Calu3 (cell line): ENCODE measurements at regions not wholly inside any gene's neighbourhood (a gene's known extent, or its start where the extent isn't known, plus 50 kb on each side); places are given as distances from the start of the nearest gene placed in this dataset.

Source experiments
- BruUV-seq: library from RNA; stranded (reverse); fragments of 400-500 nt; replicated peaks from 2 replicates; lab custom pipeline; 2021; lab: Mats Ljungman, UMichigan
- CTCF ChIA-PET: fragments of 300-600 bp; sonication (Branson Sonifier 250); formaldehyde crosslinking; loops from one replicate; lab custom pipeline; 2022; ENCODE audit warnings: antibody characterized with exemption; lab: Charles Lee
- DNase-seq: peaks from one replicate; pipeline ENCODE4 v3.0.0; 2022
- H3K27ac Mint-ChIP-seq: one replicate; pipeline ENCODE4 v1.8.0; 2022; ENCODE audit warnings: mixed read lengths; ENCODE audit not compliant: unreplicated experiment
- H3K27me3 Mint-ChIP-seq: one replicate; pipeline ENCODE4 v1.8.0; 2022; ENCODE audit warnings: mixed read lengths; ENCODE audit not compliant: unreplicated experiment
- H3K36me3 Mint-ChIP-seq: one replicate; pipeline ENCODE4 v1.8.0; 2022; ENCODE audit warnings: mild to moderate bottlenecking, moderate library complexity, mixed read lengths; ENCODE audit not compliant: insufficient read depth, unreplicated experiment
- H3K4me1 Mint-ChIP-seq: one replicate; pipeline ENCODE4 v1.8.0; 2022; ENCODE audit warnings: mild to moderate bottlenecking, low read depth, mixed read lengths; ENCODE audit not compliant: unreplicated experiment
- H3K4me3 Mint-ChIP-seq: one replicate; pipeline ENCODE4 v1.8.0; 2022; ENCODE audit warnings: mild to moderate bottlenecking, low read depth, moderate library complexity, mixed read lengths; ENCODE audit not compliant: unreplicated experiment
- H3K9me3 Mint-ChIP-seq: one replicate; pipeline ENCODE4 v1.8.0; 2022; ENCODE audit warnings: low read depth, mixed read lengths; ENCODE audit not compliant: unreplicated experiment
- CTCF ChIP-seq: fragments of 200-600 bp; IDR thresholded peaks from one replicate; pipeline ENCODE4 v1.8.0; 2022; ENCODE audit warnings: antibody characterized with exemption; ENCODE audit not compliant: unreplicated experiment
- intact Hi-C: fragments of 100-400 bp; cut with micrococcal nuclease; formaldehyde crosslinking; loops from one replicate; pipeline ENCODE4 v1.10.0; 2022; ENCODE audit not compliant: unreplicated experiment

- peaks cover 8% of the 10 kb centered on the region for H3K36me3 Mint-ChIP-seq
- peaks cover 14% of the 10 kb centered on the region for H3K4me1 Mint-ChIP-seq
- BruUV-seq: no TSS peak
- peak overlapping the region; percentile 69 for H3K27ac Mint-ChIP-seq
- intact Hi-C loops: no loop called here
- H3K4me3 Mint-ChIP-seq: peak overlapping the region; percentile 9
- H3K9me3 Mint-ChIP-seq: peaks cover 6% of the 10 kb centered on the region
- TF ChIP-seq CTCF: no peak
- CTCF ChIA-PET: no interaction called here
- DNase-seq: no peak
- no peaks in the 10 kb centered on the region for H3K27me3 Mint-ChIP-seq
These were observed 83.1 kb upstream of the SPIN4 start for GRCh38 chrX:63434206-63434605.

GRCh38 chrX:63430026-63430425 is 78.9 kb upstream of the SPIN4 start:
- TF ChIP-seq CTCF: no peak
- CTCF ChIA-PET: no interaction called here
- no TSS peak for BruUV-seq
- H3K36me3 Mint-ChIP-seq: peaks cover 8% of the 10 kb centered on the region
- H3K4me3 Mint-ChIP-seq: no peak overlapping the region
- peaks cover 14% of the 10 kb centered on the region for H3K4me1 Mint-ChIP-seq
- intact Hi-C loops: no loop called here
- no peak for DNase-seq
- H3K27ac Mint-ChIP-seq: no peak overlapping the region
- no peaks in the 10 kb centered on the region for H3K27me3 Mint-ChIP-seq
- H3K9me3 Mint-ChIP-seq: no peaks in the 10 kb centered on the region

DNA sequence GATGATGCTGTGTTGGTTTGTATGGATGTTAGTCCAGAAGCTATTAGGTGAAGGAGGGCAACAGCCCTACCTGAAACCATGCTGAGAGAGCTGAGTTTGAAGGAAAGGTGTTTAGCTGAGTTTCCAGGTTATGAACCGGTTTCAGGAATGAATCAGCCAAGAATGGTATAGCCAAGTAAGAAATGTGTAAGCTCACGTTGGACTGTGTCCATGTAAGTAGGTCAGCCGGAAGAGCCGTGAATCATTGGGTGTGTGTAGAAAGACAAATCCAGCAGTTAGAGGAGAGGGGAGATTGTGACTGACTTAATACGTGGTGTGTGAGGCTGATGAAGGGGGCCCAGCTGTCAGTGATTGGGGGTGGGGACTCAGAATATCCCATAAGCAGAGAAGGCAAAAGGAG is 77.2 kb upstream of the SPIN4 start:
- no peak for TF ChIP-seq CTCF
- BruUV-seq: no TSS peak
- H3K9me3 Mint-ChIP-seq: no peaks in the 10 kb centered on the region
- CTCF ChIA-PET: no interaction called here
- H3K27me3 Mint-ChIP-seq: no peaks in the 10 kb centered on the region
- H3K36me3 Mint-ChIP-seq: peaks cover 5% of the 10 kb centered on the region
- no peak overlapping the region for H3K27ac Mint-ChIP-seq
- no peak for DNase-seq
- H3K4me3 Mint-ChIP-seq: no peak overlapping the region
- peaks cover 9% of the 10 kb centered on the region for H3K4me1 Mint-ChIP-seq
- intact Hi-C loops: loop anchor here (10.0 kb wide), 2 partner anchors 74 to 136 kb away; partner anchors contain the start of gene SPIN4

GRCh38 chrX:63426519-63426918 is 75.4 kb upstream of the SPIN4 start:
- DNase-seq: no peak
- peaks cover 5% of the 10 kb centered on the region for H3K36me3 Mint-ChIP-seq
- CTCF ChIA-PET: no interaction called here
- intact Hi-C loops: loop anchor here (10.0 kb wide), 2 partner anchors 72 to 138 kb away; partner anchors contain the start of gene SPIN4
- H3K4me3 Mint-ChIP-seq: no peak overlapping the region
- no TSS peak for BruUV-seq
- H3K4me1 Mint-ChIP-seq: peaks cover 11% of the 10 kb centered on the region
- no peaks in the 10 kb centered on the region for H3K9me3 Mint-ChIP-seq
- no peak overlapping the region for H3K27ac Mint-ChIP-seq
- no peaks in the 10 kb centered on the region for H3K27me3 Mint-ChIP-seq
- no peak for TF ChIP-seq CTCF
